GM19467 (cell line): ENCODE measurements at regions not wholly inside any gene's neighbourhood (a gene's known extent, or its start where the extent isn't known, plus 50 kb on each side); places are given as distances from the start of the nearest gene placed in this dataset.

ENCODE experiments used
- ATAC-seq: cut with Tn5 transposase; IDR thresholded peaks from one replicate; pipeline ENCODE4 v1.9.1; 2021; ENCODE audit warnings: mild to moderate bottlenecking, moderate library complexity; ENCODE audit not compliant: unreplicated experiment

DNA sequence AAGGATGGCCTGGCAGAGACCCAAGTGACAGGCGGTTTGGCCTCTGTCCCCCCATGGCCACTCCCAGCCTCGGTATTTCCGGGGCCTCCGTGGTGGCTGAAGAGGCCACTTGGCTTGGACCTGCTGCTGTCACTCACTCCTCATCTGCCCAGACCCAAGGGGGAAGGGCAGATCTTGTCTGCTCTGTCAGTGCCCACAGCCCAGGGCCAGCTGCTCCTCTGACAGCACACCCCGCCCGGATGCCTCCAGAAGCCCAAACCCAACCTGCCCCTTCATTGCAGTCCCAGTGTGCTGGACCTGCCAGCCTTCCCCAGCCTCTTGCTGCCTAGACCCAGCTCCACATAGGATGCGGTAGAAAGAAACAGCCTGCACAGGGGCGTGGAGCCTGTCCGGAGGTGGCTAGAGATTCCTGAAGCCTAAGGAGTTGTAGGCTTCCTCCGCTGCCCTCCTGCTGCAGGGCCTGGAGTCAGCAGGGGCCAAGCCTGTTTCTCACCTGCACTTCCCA lies 52.0 kb downstream of the MAGEF1 start:
- no peak for ATAC-seq

DNA sequence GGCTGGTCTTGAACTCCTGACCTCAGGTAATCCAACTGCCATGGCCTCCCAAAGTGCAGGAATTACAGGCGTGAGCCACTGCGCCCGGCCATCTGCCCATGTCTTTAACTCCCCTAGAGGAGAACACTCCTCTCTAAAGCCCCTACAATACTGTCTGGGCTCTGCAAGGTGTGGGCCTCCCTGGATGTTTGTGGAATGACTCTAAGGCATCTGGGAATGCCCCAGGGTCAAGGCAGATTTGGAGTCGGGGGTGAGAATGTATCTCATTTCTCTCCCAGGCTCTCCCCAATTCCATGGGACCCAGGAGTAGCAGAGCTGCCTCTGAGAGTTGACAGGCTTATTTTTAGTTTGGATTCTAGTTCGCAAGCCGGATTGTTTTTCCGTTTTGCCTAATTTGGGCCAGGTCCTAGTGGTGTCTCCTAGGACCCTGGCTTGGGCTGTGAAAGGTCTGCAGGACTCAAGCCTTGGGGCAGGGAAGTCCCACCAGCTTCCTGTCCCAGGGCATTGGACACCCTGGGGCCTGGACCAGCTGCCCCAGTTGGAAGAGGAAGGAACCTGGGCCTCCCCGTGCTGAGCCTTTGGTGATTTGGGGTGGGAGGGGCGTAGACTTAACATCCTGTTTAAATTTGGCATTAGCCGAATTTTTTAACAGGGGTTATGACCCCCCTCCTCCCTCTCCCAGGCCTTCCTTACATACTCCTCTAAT lies 53.5 kb downstream of the MAGEF1 start:
- ATAC-seq, result no peak

DNA sequence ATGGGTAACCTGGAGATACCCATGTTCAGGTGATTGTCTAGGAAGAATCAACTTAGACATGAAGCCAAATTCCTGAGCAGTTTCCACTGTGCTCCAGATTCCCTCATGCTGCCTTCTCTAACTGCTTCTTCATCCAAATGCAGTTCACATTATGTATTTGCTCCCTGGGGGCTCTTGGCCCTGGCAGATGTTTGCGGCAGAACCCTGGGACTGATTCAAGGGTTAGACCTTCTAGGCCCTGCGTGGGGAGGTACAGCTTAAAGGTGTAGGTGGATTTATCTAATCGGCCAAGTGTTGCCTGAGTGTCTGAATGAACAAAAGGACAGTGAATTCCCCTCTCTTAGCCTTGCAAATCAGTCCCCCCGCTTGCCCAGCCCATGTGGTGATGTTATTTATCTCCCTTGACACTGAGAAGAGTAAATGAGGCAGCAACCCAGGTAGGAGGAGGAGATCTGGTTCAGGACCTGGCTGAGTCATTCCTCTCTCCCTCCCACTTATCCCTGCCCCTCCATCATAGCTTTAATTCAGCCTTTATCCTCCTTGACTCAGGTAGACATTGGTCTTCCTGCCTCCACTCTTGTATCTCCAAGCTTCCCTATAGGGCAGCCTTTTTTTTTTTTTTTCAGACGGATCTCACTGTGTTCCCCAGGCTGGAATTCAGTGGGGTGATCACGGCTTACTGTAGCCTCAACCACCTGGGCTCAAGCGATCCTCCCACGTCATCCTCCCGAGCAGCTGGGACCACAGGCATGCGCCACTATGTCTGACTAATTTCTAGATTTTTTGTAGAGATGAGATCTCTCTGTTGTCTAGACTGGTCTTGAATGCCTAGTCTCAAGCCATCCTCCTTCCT lies 54.8 kb downstream of the MAGEF1 start:
- peak; percentile 63 for ATAC-seq

DNA sequence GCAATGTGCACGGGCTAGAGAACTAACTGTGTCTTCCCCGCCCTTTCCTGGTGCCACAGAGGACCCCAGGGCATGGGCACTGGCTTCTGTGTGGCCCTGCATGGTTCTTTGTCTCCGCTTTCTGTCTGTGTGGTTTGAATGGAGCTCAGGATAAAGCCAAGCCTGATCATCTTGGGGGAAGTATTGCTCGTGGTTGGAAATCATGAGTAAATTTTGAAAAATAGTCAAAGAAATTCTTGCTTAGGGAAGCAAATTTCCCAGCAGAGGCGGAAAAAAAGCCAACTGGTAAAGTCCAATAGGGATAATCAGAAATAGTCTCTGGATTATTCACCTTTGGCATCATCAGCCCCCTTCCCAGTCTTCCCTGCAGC lies 55.4 kb downstream of the MAGEF1 start:
- no peak for ATAC-seq

DNA sequence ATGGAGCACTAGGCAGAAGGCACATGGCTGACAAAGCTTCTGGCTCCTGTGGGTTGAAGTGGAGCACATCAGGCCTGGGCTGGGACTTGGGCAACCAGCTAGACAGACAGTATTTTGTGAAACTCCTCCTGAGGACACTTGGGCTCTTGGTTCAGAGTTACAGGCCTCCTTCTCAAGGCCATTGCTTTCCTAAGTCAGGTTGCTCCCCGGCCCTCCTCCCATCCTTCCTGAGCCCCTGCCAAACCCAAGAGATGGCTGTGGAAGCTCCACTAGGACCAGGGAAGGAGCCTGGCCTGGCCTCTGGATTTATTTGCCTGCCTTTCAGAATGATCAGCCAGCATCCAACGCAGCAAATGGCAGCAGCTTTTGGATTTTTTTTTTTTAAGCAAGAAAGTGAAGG lies 56.3 kb downstream of the MAGEF1 start:
- no peak for ATAC-seq

DNA sequence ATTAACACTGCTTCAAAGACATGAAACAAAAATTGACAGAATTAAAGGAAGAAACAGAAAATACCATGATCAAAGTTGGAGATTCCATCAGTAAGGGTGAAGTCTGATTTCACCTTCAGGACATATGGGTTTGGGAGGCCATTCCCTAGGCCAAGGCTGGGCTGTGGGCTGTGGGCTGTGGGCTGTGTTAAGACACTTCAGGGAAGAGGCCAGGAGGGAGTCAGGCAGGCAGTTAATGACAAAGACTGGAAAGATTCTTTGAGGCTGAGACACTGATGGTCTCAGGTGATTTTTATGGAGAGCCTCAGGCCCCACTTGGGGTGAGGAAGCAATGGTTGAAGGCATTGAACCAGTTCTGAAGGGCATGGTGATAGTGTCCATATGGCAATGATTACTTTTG lies 57.5 kb downstream of the MAGEF1 start:
- ATAC-seq, result no peak

DNA sequence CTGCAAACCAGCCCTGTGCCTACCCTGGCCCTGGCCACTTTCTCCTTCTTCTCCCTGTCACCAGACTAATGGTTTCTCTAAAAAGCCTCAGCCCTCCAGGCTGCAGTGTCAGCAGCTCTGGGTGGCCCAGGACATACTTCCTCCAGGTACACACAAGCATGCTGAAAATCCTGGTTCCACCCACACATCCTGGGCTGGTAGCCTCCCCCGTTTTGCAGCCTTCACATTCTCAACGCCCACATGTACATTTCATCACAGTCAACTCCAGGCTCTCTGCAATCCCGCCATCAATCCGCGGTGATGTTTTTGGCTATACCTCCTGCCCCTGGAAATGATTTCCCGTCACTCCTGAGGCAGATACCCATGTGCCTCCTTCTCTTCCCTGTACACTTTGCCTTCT lies 59.4 kb downstream of the MAGEF1 start:
- no peak for ATAC-seq

DNA sequence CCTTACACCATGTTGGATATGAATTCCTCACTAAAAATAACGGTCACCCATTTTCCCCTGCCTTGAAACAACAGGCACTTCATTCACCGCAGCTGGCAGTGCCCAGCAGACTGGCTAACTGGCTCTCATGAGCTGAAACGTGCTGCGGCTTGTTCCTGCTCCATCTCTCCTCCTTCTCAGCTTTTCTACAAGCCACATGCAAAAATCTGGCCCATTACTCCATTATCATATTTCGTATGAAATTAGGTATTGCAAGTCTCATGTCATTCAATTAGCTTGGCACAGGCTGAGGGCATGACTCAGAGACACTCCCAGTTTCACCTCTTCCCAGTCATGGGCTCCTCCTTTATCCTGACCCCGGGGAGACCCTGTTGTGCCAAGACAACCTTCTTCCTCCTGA lies 60.0 kb downstream of the MAGEF1 start:
- ATAC-seq, result no peak

DNA sequence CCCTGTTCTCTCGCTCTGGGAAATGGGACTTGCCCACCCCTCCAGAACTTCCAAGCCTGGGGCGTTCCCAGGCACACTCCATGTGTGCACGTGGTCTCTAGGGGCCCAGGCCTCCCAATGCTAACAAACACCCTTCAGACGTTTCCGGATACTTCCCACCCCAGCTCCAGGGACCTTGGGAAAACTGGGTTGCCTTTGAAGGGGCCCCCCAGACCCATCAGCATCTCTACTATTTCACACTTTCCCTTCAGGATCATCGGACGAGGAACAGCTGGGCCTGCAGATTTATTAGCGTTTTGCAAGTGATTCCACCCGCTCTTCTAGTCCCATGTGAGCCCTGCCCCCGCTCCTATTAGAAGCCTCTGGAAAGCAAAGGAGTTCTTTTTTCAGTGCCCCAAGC lies 63.2 kb downstream of the MAGEF1 start:
- no peak for ATAC-seq

DNA sequence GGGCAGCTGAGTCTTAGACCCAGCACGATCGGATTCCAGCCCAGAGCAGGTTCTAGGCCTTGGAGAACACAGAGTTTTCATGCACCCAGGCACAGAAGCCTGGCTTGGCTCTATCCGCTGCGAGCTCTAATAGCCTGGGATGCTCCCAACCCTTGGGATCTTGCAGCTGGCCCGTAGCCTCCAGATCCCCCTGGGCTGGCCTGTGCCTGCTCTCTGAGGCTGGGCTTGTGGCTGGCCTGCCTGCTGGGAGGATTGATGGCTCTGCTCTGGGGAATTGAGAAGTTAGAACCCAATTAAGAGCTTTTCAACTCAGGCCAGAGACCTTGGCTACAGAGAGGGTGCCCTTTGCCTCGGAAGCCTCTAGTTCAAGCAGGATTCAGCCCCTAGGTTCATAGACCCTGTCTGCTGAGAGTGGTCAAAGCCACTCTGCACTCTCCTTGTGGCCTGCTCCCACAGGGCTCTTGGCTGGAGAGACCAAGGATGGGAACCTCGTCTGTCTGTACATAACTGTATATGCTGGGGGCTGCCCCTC lies 64.4 kb downstream of the MAGEF1 start:
- no peak for ATAC-seq

DNA sequence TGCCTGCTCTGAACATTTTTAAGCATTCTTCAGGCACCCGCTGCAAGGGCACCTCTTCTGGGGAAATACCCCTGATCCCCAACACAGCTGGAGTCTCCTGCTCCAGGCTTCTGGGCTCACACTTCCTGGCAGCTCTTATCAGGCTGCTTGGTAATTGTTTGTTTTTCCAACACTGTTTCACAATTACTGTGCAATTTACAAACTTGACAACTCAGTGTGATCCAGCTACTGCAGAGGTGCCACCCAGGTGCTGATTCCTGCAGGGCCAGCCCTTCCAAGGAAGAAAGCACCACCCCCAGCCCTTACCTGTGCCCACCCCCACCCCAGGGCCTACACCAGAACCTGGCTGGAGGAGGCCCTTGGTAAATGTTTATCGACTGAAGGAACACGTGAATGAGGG lies 66.5 kb downstream of the MAGEF1 start:
- ATAC-seq, result no peak

DNA sequence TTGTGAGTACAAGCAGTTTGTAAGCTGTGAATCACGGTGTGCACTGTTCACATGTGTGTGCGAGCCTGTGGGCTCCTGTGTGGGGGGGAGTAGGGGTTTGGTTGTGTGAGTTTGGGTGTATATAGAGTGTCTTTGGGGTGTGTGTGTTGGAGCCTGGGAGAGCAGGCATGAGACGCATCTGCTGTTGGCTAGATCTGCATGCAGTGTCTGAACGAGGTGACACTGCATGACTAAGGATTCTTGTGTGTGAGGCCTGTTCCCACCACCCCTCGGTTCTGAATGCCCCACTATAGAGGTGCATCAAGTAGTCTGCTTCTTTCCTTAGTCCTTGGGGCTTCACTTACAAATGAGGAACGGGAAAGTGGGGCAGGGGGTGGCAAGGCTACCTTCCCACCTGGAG lies 68.4 kb downstream of the MAGEF1 start:
- no peak for ATAC-seq

DNA sequence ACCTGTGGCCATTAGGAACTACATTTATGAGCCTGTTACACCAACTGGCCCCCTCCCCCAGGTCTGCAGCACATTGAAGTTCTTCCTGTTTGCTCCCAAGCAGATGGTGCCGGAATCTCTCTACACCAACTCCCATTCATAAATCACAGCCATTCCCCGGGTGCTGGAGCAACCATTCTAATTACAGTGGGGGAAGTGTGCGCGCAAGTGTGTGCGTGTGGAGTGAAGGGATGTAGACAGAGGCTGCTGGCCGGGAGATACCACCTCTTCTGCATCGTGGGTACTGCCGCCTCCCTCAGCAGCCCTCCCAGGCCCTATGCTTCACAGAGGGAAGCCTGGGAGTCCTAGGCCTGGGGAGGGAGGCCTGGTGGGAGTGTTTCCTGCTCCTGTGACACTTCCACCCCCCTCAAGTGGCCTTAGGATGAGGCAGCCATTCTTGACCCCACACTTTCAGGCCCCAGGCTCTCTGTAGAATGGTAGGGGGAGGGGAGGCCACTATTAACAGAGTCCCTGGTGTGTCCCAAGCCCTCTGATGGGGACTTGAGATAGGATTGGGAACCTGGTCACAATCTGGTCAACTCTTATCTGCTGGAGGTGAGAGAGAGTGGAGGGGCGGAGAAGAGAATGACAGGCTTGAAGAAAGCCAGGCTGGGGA lies 69.1 kb downstream of the MAGEF1 start:
- ATAC-seq, result no peak

DNA sequence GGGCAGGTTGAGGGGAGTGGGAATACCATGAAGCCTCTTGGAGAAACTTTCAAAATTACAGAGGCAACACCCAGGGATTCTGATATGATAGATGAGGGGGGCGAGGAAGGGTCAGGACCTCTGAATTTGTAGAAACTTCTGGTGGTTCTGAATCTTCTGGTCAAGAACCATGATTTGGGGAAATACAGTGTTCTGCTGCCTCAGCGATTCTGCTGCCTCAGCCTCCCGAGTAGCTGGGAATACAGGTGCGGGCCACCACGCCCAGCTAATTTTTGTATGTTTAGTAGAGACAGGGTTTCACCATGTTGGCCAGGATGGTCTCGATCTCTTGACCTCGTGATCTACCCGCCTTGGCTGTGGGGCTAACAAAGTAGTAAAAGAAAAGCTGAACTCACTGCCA lies 70.4 kb downstream of the MAGEF1 start:
- ATAC-seq, result no peak

DNA sequence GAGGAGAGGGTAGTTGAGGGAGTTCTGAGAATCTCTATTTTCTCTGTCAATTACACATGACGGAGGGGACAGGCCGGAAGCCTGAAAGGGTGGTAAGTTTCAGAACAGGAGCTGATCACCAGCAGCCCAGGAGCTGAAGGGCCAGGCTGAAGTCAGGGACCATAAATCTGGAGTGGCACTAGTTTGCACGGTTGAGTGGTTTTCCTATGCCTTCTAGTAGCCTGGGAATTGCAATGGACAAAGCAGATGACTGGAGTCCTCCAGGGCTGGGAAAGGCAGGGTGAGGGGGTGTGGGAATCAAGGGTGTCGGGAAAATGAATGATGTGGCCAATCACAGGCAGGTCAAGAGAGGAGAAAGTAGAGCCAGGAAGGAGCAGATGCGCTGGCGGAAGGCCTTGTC lies 72.5 kb downstream of the MAGEF1 start:
- ATAC-seq, result no peak

DNA sequence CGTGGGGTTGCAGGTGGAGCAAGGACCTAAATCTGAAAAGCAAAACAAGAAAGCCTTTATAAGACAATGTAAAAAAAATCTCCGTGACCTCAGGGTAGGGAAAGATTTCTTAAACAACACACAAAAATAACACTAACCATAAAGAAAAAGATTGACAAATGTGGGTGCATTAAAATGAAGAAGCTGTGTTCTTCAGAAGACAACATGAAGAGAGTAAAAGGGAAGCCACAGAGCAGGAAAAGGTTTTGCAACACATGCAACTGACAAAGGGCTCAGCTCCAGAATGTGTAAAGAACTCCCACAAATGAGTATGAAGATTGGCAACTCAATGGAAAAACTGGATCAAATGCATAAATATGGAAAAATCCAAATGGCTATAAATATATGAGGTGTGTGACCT lies 74.2 kb downstream of the MAGEF1 start:
- ATAC-seq, result no peak

DNA sequence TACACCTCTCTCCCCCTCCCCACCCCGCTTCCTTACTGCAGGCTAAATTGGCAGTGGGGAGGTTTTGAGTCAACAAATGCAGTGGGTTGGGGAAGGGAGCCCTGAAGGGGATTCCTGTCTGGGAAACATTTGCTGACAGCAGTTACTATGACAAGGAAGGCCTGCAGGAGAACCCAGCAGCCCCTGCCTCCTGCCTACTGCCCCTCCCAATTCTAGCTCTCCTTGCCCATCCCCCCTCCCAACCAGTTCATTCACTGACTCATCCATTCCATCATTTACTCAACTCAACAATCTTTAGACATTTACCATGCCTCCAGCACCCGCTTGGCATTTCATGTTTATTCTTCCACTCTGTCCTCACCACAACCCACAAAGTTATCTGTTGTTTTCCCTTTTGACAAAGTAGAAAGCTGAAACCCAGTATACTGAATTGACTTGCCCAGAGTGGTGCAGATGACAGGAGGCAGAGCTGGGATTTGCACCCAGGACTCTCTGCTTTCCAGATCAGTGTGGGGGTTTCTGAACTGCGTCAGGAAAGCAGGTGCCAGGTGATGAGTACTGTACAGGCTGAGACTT lies 75.0 kb downstream of the MAGEF1 start:
- no peak for ATAC-seq

DNA sequence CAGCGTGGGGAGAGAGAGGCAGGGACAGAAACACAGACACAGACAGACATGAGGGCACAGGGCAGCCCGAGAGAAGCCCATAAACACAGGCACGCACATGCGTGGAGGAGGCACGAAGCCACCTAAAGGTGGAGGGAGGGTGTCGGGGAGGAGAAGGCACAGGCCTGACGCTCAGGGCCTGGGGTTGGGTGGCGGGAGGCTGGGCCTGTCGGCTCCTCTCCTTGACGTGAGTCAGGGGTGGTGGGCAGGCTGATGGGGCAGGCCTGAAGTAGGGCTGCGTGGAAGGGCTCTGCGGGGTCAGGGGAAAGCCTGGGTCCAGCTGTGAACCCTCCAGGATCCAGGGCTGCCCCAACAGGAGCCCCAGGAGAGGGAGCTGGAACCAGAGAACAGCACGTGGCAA lies 74.2 kb downstream of the EPHB3 start:
- ATAC-seq, result no peak

DNA sequence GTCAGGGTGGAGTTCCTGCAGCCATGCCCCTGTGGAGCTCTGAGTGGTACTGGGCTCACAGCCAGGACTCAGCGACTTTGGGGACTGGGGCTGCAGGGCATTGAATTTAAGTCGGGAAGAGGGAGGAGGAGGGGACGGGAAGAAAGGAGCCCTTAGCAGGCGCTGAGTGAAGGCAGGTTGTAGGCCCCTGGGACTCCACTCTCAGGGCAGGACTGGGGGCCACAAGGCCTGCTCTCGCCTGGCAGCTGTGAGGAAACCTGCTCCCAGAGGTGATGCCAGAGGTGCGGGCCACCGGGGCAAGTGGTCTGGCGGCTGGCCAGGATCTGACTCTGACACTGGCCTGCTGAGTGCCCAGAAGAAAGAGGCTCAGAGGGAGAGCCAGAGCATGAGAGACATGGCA lies 73.5 kb downstream of the EPHB3 start:
- no peak for ATAC-seq

DNA sequence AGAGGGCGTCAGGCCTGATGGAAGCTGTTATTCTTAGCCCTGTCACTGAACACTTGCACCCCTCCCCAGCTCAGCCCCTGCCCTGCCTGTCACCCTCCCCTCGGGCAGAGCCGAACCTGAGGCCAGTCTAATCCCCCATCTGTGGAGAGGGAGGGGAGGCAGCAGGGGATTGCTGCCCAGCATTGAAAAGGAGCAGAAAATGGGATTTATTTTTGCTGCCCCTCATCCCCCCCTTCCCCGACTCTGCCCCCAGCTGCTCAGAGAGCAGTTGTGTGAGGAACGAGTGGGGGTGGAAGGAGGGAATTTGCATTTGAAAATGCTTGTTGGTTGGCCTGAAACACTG lies 71.6 kb downstream of the EPHB3 start:
- no peak for ATAC-seq

DNA sequence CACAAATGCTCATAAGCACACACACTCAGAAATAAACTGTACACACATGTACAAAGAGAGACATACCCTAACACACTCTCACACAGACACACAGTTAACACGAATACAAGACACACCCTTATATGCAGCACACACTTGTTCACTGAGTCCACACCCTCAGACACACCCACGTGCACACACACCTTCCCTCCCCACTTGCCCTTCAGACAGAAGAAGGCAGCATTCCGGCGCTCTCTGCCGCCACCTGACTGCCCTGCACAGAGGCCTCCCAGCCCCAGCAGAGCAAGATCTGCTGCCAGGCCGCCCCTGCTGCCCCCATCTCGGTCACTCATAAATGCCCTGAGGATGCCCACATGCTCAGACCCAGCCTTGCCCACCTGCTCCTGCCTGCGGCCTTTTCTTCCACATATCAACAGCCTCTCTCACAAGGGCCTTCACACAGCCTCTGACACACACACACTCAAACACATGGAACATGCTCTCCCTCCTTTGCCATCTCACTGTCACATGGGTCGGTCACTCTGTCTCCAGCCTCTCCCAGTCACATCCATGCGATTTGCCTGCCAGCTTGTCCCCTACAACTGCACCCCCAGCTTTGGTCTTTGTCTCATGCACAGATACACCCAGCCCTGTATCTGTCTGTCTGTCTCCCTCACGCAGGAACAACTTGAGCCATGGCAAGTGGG lies 71.1 kb downstream of the EPHB3 start:
- ATAC-seq, result no peak
